Left renal pelvis (tissue), 4 donors: ENCODE measurements at regions not wholly inside any gene's neighbourhood (a gene's known extent, or its start where the extent isn't known, plus 50 kb on each side); places are given as distances from the start of the nearest gene placed in this dataset.

Experiments
- DNase-seq, 4 donors: peaks; one replicate each; pipeline ENCODE4 v3.0.0-alpha.2; 2013; ENCODE audit warnings: low read depth in 4 of 4, low spot score in 3 of 4

DNA sequence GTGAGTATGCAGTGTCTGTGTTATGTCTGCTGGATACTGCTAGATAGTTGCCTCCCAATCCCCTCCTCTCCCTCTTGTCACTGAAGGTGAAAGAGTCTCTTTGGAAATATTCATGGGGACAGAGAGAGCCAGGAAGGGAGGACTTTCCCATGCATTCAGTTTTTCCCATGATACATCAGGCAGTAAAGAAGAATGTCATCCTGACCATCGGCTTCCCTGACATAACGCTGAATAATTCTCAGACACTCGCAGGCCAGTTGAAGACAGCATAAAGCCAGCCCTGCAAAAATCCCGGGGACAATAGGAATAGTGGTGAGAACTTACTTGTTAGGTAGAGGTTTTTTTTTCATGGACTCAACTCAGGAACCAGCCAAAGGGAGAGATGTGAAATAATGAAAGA lies 58.1 kb downstream of the KLF4 start:
- DNase-seq = no peak

DNA sequence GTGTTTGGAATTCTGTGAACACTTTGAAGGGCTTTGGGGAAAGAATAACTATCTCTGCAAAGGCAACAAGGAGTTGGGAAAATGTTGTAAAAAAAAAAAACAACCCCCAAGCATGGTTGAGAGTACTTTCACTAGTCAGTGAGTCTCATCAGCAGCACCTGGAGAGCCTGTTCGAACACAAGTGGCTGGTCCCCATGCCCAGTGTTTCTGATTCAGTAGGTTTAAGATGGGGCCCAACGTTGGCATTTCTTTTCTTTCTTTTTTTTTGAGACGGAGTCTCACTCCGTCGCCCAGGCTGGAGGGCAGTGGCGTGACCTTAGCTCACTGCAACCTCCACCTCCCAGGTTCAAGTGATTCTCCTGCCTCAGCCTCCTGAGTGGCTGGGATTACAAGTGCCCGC lies 59.5 kb downstream of the KLF4 start:
- DNase-seq = no peak

DNA sequence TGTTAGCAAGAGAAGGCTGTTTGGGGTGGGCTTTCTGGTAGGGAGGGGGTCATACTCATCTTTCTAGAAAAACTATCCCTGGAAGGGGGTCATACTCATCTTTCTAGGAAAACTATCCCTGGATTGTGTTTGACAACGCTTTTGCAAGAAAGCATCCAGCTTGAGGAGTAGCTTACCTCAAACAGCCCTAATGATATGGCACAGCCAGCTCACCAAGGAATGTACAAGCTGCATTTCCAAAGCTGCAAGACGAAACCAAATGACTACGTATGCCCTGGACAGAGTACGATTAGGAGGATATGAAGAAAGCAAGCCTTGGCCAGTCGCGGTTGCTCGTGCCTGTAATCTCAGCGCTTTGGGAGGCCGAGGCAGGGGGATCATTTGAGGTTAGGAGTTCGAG lies 63.4 kb downstream of the KLF4 start:
- no peak for DNase-seq

DNA sequence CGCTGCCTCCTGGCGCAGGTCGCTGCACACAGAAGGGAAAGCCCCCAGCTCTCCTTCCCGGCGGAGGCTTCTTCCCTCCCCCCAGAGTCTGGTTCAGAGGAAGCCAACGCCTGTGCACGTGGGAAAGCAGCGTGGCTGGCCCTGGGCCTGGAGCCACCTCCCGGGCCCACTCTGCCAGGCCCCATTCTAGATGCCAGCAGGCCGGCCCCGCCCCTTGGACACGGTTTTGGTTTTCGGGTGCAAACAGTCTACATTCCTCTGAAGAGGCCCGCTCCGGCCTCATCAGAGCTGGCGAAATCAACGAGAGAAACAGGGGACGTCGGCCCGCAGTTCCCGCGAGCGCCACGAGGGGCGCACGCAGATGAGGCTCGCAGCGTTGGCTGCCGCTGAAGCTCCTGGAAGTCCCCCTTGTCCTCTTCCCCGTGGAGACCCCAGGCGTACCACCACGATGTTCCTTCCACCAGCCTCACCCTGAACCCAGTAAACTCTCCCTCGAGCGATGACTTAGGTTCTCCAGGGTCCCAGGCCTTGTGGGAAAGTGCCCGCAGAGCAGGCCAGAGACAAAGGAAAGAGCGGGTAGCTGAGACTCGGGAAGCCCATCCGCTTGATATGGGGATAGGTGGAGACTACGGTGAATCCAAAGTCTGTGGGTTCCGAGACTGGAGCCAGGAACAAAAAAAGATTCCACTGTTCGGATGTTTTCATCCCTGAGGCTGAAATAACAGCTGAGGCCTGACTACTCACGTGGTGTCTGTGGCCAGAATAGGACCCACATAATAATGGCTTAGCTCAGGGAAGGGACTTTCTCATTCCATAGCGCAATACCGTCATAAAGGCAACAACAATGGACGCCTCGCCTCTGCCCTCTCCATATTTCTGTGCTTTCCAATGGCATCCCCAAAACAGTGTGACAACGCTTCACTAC lies 64.2 kb downstream of the KLF4 start:
- peak; percentile 42 to 56 (median 50) for DNase-seq

DNA sequence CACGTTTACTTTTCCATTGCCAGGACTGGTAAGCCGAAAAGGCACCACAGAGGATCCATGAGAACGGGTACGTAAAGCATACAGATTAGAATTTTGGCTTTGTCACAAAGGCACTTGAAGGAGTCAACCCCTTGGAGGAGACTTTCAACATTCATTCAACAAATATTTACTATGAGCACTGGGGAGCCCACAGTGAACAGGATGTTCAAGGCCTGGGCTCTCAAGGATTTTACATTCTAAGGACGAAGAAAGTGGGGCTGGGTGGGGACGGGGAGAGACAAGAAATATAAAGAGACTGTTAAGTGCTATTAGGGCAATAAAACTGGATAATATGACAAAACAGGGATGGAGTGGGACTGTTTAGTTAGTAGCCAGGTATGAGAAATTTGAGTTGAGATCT lies 66.0 kb downstream of the KLF4 start:
- DNase-seq = no peak

DNA sequence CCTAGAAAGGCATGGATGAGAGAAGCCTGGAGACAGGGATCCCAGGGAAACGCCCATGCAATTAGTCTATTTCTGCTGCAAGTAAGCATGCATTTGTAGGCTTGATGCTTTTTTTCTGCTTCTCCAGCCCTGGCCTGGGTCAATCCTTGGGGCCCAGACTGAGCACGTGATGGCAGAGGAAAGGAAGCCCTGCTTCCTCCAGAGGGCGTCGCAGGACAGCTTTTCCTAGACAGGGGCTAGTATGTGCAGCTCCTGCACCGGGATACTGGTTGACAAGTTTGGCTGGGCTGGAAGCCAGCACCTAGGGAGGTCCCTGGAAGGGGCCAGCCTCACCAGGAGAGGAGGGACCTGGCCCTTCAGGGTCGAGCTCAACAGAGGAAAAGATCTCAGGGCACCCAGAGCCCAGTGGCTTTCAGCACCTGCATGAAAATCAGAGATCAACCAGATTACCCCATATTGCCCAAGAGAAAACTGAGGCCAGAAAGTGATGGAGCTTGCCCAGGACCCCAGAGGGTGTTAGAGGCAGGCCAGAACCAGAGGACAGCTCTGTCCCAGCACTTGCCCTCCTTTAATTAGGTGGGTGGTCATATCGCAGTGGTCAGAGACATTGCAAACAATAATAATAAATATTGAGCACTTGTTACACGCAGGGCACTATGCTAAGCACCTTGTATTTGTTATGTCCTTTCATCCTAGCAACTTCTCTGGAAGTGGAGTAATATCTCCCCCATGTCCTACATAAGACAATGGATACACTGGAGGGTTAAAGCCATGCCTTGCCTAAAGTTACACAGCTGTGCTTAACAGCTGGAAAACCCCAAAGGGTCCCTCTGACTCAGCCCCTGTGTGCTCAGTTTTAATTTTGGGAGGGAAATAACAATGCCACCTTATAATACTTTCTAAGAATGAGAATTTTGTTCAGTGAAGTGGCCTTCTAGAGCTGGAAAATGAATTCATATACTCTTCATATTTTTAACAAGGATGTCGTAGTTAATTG lies 67.1 kb downstream of the KLF4 start:
- peak; percentile 12 to 57 (median 52) for DNase-seq

- no peak for DNase-seq
These were observed 79.1 kb downstream of the KLF4 start for GRCh38 chr9:107410420-107410819.

- no peak for DNase-seq
These were observed 79.8 kb downstream of the KLF4 start for GRCh38 chr9:107409581-107410389.

DNA sequence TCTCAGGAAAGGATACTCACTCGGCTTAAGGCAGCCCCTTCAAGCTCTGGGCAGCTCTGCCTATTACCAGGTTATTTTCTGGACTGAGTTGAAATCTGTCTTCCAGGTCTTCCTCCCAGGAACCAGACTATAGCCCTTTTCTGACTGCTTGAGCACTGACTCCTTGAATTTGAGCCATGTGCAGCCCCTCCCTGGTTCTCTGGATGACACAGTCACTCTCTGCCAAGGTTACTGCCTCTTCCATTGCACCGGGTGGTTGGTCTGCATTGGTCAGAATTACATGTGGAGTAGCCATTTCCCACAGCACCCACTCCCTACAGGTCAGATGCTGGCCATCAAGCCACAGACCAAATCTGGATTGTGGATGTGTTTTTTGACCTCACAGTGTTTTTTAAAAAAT lies 81.9 kb downstream of the KLF4 start:
- DNase-seq = no peak

GRCh38 chr9:107405511-107405910 lies 84.1 kb downstream of the KLF4 start:
- no peak for DNase-seq

- DNase-seq = no peak
These were observed 84.8 kb downstream of the KLF4 start for GRCh38 chr9:107404736-107405135.

DNA sequence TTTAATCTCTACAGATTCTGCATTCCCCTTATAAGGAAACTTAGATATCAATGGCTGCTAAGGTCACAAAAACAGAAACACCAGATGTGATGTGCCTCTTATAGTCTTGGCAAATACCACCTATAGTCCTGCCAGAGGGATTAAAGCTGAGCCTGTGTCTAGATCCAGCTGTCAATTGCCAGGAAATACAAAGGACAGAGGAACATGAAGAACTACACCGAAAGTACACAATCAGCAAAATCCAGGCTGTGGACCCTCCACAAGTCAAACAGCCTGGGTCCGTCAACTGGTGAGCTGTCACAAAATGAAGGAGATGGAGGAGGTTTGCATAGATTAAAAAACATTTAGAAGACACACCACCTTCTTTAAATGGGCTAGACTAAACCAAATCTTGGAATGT lies 85.4 kb downstream of the KLF4 start:
- DNase-seq = no peak

DNA sequence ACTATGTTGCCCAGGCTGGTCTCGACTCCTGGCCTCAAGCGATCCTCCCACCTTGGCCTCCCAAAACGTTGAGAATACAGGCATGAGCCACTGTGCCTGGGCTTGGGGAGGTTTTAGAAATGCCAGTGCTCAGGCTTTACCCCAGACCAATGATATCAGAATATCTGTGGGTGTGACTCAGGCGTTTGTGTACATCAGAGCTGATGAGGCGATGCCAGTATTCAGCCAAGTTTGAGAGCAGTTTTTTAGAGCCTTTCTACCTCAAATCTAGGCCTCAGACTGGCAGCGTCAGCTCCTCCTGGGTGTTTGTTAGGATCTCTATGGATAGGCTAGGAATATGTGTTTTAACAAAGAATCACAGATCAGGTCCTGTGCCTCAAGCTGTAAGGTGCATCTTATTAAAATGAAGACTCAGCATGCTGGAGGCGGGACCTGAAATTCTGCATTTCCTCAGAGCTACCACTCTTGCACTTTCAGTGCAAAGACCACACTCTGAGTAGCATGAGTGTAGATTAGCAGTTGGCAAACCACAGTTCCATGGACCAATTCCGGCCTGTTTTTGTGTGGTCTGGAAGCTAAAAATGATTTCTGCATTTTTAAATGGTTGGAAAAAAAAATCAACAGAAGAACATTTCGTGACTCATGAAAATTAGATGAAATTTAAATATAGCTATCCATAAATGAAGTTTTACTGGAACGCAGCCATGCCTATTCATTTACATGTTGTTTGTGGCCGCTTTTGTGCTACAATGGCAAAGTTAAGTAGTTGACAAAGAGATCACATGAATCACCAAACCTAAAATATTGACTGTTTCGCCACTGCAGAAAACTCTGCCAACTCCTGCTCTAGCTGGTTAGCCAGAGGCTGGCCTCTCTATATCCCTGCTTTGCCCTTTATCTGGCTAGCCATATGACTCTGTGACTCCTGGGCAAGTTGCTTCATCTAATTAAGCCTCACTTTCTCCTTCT lies 92.2 kb downstream of the KLF4 start:
- no peak for DNase-seq

- no peak for DNase-seq
These were observed 95.3 kb downstream of the KLF4 start for GRCh38 chr9:107394264-107394663.

GRCh38 chr9:107390778-107391177 lies 98.8 kb downstream of the KLF4 start:
- DNase-seq = no peak

GRCh38 chr9:107390279-107390678 lies 99.3 kb downstream of the KLF4 start:
- no peak for DNase-seq

DNA sequence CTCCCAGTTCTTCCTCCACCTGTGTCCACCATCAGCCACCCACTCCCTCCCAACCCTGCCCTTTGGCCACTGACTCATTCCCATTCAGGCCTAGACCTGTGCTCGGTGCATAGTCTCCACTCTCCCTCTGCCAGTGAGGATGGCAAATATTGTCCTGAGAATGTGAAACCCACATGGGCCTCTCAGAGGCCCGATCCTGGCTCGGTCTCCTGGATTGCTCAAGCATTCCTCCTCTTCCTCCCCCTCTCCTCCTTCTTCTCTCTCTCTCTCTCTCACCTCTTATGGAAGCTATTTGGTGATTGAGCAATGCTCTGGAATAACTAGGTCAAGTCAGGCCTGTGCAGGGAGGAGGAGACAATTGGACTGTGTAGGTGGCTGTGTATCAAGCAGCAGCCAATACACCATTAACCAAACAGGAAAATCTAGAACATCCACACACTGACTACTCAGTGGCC lies 99.9 kb downstream of the KLF4 start:
- no peak for DNase-seq

DNA sequence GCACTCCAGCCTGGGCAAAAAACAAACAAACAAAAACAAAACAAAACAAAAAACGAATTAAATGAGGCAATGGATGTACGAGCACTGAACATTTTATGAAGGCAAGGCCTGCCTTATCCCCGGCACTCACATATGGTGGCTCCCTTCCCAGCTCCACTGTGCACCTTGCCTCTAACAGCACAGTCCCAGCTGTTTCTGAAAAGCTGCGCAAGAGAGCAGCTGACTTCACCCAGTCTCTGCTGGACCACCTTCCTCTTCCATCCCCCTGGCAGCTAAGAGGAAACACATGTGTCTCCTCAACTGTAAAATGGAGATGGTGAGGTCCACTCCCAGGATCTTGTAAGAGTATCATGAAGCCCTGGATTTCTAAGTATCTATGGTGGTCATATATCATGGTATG lies 100.7 kb downstream of the KLF4 start:
- DNase-seq = no peak

- DNase-seq = no peak
These were observed 102.2 kb downstream of the KLF4 start for GRCh38 chr9:107387409-107387808.
